Nephron progenitor cell (in vitro differentiated cells): ENCODE measurements at regions not wholly inside any gene's neighbourhood (a gene's known extent, or its start where the extent isn't known, plus 50 kb on each side); places are given as distances from the start of the nearest gene placed in this dataset.

Source experiments
- DNase-seq: peaks from one replicate; pipeline ENCODE4 v3.0.0; 2021
- H3K27ac Mint-ChIP-seq: 2 replicates; pipeline ENCODE4 v1.8.0; 2021; ENCODE audit warnings: mild to moderate bottlenecking, moderate library complexity, mixed read lengths
- H3K27me3 Mint-ChIP-seq: 2 replicates; pipeline ENCODE4 v1.8.0; 2021; ENCODE audit warnings: mild to moderate bottlenecking, low read depth, mixed read lengths; ENCODE audit not compliant: poor library complexity
- H3K36me3 Mint-ChIP-seq: 2 replicates; pipeline ENCODE4 v1.8.0; 2021; ENCODE audit warnings: low read depth, mixed read lengths
- H3K4me1 Mint-ChIP-seq: 2 replicates; pipeline ENCODE4 v1.8.0; 2021; ENCODE audit warnings: mixed read lengths
- H3K4me3 Mint-ChIP-seq: 2 replicates; pipeline ENCODE4 v1.8.0; 2021; ENCODE audit warnings: mild to moderate bottlenecking, moderate library complexity, mixed read lengths
- H3K9me3 Mint-ChIP-seq: 2 replicates; pipeline ENCODE4 v1.8.0; 2021; ENCODE audit warnings: mild to moderate bottlenecking, moderate library complexity, mixed read lengths
- CTCF ChIP-seq: fragments of 200-600 bp; sonication (generic); IDR thresholded peaks from 2 replicates; pipeline ENCODE4 v1.5.0; 2021; ENCODE audit warnings: antibody characterized with exemption

DNA sequence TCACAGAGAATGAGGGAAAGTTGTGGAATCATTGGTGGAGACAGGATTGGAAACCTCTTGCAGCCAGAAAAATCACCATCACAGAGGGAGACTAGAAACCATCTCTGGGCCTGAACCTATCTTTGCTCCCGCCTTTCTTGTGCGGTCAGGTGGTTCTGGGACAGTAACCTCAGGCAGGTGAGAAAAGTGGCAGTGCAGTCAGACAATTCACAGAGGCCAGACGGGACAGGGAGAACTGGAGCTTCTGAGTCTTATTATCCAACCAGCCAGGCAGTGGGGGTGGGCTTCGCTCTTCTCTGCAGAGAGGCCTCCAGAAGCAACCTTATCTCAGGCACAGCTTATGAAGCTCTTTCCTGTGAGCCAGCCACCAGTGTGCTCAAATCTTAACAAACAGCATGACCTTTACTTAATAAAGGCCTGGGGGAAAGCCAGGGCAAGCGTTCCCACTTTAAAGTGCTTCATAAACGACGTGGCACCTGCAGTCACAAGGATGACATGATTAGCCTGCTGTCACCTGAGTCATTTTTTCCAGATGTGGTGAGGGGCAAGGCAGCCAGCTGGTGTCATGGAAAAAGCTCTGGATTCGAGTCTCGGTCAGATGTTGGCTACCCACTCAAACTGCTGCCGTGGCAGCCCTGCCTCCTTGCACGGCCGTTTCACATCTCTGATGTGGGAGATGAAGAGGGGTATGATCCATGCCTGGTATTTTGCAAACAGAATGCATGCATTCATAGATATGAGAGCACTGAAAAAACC is 109.7 kb downstream of the B3GNT2 start:
- TF ChIP-seq CTCF = no peak
- Mint-ChIP-seq H3K27ac (peak overlapping the region; percentile 24), H3K4me1 (peaks cover 57% of the 10 kb centered on the region), H3K9me3 (no peaks in the 10 kb centered on the region), H3K36me3 (no peaks in the 10 kb centered on the region), H3K27me3 (peaks cover 3% of the 10 kb centered on the region), H3K4me3 (peak overlapping the region; percentile 39)
- no peak for DNase-seq

DNA sequence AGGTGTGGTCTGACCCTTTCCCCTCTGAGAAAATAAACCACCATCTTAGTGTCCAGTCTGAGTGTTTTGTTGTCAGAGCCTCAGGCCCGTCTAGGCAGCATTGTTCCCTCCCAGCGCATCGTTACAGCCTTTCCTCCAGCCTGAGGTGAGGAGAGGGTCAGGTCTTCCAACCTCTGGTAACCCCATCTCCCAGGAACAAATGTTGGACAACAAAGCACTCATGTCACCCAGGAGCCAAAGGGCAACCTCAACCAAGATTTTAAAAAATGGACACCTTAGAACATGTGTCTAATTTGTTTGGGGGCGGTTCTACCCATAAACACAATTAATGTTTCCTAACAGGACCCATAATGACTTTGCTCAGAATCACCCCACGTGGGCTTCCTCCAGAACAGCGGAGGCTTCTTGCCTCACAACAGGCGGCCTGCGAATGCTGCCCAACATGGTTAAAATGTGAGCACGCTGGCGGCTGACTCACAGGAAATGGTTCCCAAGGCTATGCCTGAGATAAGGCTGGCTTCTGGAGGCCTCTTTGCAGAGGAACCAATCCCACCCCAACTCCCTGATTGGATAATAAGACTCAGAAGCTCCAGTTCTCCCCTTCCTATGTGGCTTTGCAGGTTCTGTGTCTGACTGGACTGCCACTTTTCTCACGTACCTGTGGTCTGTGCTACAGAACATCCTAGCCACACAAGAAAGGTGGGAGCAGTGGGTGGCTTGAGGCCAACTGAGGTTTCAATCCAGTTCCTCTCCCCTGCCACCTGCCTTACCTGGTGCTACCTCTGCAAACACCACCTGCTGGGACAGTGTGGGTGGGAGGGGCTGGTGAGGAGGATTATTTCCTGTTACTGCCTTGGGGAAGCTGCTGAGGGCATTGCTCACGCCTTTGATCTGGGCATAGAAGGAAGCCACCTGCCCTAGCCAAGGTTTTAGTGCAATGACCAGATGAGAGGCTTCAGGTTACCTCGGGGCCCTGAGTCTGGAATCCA is 108.8 kb downstream of the B3GNT2 start:
- DNase-seq = no peak
- Mint-ChIP-seq H3K36me3 (no peaks in the 10 kb centered on the region), H3K27ac (peak overlapping the region; percentile 86), H3K27me3 (peaks cover 3% of the 10 kb centered on the region), H3K4me1 (peaks cover 49% of the 10 kb centered on the region), H3K4me3 (peak overlapping the region; percentile 39), H3K9me3 (no peaks in the 10 kb centered on the region)
- TF ChIP-seq CTCF = no peak

DNA sequence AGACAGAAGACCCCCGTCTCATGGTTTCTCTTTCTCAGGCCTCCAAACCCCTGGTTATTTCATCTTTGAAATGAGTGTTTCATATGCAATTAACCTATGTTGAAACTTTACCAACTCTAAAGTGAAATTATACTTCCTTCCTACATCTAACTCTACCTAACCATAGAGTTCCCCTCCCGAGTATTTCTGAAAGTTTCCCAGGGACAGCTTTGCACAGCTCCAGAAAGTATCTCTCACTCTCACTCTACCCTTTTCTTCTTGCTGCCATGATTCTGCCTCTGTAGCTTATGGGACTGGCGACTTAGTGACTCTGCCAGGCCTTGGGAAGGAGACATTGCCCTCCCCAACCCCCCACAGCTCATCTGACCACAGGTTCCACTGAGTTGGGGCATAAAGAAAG is 107.9 kb downstream of the B3GNT2 start:
- no peak for TF ChIP-seq CTCF
- H3K4me3 Mint-ChIP-seq = no peak overlapping the region
- H3K9me3 Mint-ChIP-seq = no peaks in the 10 kb centered on the region
- peaks cover 44% of the 10 kb centered on the region for H3K4me1 Mint-ChIP-seq
- peaks cover 3% of the 10 kb centered on the region for H3K27me3 Mint-ChIP-seq
- H3K36me3 Mint-ChIP-seq = no peaks in the 10 kb centered on the region
- no peak for DNase-seq
- peak overlapping the region; percentile 86 for H3K27ac Mint-ChIP-seq

- H3K36me3 Mint-ChIP-seq = no peaks in the 10 kb centered on the region
Observed at GRCh38 chr2:62302631-62303435, 106.9 kb downstream of the B3GNT2 start.

More at GRCh38 chr2:62302631-62303435, 106.9 kb downstream of the B3GNT2 start:
- Mint-ChIP-seq H3K27me3 (peaks cover 3% of the 10 kb centered on the region), H3K4me1 (peaks cover 42% of the 10 kb centered on the region), H3K9me3 (no peaks in the 10 kb centered on the region), H3K27ac (peak overlapping the region; percentile 40), H3K4me3 (no peak overlapping the region)
- no peak for DNase-seq
- no peak for TF ChIP-seq CTCF
